ENCODE measurements at regions not wholly inside any gene's neighbourhood (a gene's known extent, or its start where the extent isn't known, plus 50 kb on each side); places are given as distances from the start of the nearest gene placed in this dataset.

- no peaks in the 10 kb centered on the region for H3K36me3 ChIP-seq
- no peaks in the 10 kb centered on the region for H3K27me3 ChIP-seq
- H3K27ac ChIP-seq = no peak overlapping the region
- H3K4me3 ChIP-seq = no peak overlapping the region
- intact Hi-C loops (cut with DNase I) = no loop called here
- peak; percentile 51 for DNase-seq
- TF ChIP-seq CTCF (IDR thresholded peaks at IDR 0.05) = no peak
- no peaks in the 10 kb centered on the region for H3K9me3 ChIP-seq
- no peak for ATAC-seq
- H3K4me1 ChIP-seq = peaks cover 16% of the 10 kb centered on the region
These were observed 49.9 kb upstream of the HS6ST1 start for GRCh38 chr2:128368437-128369107.

GRCh38 chr2:128369108-128369555, 50.5 kb upstream of the HS6ST1 start:
- Histone ChIP-seq H3K27me3 (no peaks in the 10 kb centered on the region), H3K4me1 (peaks cover 21% of the 10 kb centered on the region), H3K27ac (peak overlapping the region; percentile 47), H3K4me3 (no peak overlapping the region), H3K9me3 (no peaks in the 10 kb centered on the region), H3K36me3 (no peaks in the 10 kb centered on the region)
- ATAC-seq = no peak
- intact Hi-C loops (cut with DNase I) = no loop called here
- DNase-seq = peak; percentile 61
- no peak for TF ChIP-seq CTCF (IDR thresholded peaks at IDR 0.05)

DNA sequence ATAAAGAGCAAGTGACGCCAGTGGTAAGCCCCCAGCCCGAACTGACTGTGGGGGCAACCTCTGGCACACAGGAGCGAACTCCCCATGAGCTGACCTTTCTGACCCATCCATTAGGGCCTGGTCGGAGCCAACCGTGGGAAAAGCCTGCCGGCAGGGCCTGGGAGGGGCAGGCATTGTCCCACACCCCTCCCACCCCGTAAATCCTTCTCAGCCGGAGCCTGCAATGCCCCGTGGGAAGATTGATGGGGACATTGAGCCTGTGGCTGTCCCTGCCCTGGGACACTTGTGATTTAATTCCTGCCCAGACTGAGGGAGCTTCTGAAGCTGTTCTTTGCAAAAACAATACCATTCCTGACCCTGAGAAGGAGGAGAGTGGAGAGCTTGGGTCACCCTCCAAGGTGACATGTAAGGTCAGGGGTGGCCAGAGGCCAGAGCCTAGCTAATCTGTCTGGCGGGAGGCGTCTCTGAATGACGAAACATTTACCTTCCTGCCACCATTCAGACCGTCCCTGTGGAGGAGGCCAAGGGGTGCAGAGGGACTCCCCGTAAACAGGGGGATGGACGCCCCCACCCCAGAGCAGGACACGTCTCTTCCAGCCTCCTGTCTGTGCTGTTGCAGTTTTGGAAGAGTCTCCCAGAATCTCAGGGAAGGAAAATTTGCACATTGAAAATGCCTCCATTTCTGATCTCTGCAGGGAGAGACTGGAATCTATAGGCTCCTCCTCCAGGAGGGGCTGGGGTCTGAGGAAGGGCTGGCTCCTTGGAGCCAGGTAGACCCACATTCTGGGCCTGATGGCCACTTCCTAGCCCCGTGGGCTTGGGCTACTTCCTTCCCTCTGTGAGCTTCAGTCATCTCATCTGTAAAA, 51.2 kb upstream of the HS6ST1 start:
- H3K9me3 ChIP-seq = no peaks in the 10 kb centered on the region
- no peak for ATAC-seq
- no peak overlapping the region for H3K4me3 ChIP-seq
- H3K4me1 ChIP-seq = peaks cover 28% of the 10 kb centered on the region
- TF ChIP-seq CTCF (IDR thresholded peaks at IDR 0.05) = no peak
- peak; percentile 44 for DNase-seq
- H3K36me3 ChIP-seq = no peaks in the 10 kb centered on the region
- peak overlapping the region; percentile 47 for H3K27ac ChIP-seq
- H3K27me3 ChIP-seq = no peaks in the 10 kb centered on the region
- intact Hi-C loops (cut with DNase I) = no loop called here

DNA sequence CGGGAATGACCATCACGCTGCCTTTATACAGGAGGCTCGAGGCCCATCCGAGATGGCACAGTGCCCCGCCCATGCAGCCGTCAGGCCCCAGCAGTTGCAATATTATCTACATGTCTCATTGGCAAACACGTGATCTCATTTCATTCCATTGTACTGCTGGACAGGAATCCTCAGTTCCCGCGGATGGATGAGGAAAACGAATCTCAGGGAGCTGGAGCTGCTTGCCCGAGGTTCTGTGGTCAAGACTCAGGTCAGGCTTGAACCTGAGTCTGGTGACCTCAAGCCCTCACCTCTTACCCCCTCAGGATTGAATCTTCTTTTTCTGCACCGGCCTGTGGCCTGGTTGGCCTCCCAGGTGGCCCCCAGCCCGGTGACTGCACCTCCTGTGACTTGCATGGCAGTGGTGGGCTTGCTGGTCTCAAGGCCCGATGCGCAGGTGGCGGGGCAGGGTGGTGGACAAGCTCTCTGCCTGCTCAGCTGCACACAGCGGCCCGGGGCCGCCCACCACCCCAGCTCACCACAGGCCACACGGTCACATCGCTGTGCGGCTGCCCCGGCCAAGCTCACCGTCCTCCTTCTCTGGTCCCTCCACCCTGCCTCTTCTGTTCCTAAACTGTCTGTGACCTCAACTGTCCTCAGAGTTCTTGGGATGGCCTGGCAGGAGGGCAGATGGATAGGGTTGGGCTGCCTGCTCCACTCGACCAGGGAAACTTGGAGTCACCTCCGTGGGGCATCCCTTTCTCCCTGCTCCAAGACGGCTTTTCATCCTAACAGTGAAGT, 52.0 kb upstream of the HS6ST1 start:
- intact Hi-C loops (cut with DNase I) = no loop called here
- no peak for TF ChIP-seq CTCF (IDR thresholded peaks at IDR 0.05)
- DNase-seq = peak; percentile 61

GRCh38 chr2:128371248-128371630, 52.6 kb upstream of the HS6ST1 start:
- no peak overlapping the region for H3K27ac ChIP-seq
- peak; percentile 47 for DNase-seq
- no peaks in the 10 kb centered on the region for H3K9me3 ChIP-seq
- intact Hi-C loops (cut with DNase I) = no loop called here
- H3K4me3 ChIP-seq = no peak overlapping the region
- peaks cover 30% of the 10 kb centered on the region for H3K4me1 ChIP-seq
- H3K36me3 ChIP-seq = no peaks in the 10 kb centered on the region
- no peak for TF ChIP-seq CTCF (IDR thresholded peaks at IDR 0.05)
- no peak for ATAC-seq
- no peaks in the 10 kb centered on the region for H3K27me3 ChIP-seq

More for the DNA sequence above, 52.0 kb upstream of the HS6ST1 start:
- Histone ChIP-seq H3K4me1 (peaks cover 30% of the 10 kb centered on the region), H3K27ac (no peak overlapping the region), H3K9me3 (no peaks in the 10 kb centered on the region), H3K27me3 (no peaks in the 10 kb centered on the region), H3K4me3 (no peak overlapping the region), H3K36me3 (no peaks in the 10 kb centered on the region)
- no peak for ATAC-seq
